ENCODE measurements at regions not wholly inside any gene's neighbourhood (a gene's known extent, or its start where the extent isn't known, plus 50 kb on each side); places are given as distances from the start of the nearest gene placed in this dataset.

DNA sequence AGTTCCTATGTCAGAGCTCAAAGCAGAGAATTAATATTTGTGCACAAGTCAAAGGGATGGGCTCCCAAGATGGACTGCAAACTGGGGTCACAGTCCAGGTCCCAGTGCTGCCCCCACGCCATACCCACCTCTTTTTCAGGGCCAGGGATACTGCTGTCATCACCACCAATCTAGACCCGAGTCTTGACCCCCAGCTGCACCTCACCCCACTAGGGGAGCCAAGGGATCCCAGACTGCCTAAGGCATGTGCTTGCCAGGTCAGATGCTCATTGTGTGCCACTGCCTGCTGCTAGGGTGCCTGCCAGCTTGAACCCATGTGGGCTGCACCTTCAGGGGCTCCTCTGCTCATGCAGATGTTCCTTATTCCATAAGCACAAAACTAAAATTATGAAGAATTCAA is 215.6 kb upstream of the NREP start:
- TF ChIP-seq, protein P1, sequence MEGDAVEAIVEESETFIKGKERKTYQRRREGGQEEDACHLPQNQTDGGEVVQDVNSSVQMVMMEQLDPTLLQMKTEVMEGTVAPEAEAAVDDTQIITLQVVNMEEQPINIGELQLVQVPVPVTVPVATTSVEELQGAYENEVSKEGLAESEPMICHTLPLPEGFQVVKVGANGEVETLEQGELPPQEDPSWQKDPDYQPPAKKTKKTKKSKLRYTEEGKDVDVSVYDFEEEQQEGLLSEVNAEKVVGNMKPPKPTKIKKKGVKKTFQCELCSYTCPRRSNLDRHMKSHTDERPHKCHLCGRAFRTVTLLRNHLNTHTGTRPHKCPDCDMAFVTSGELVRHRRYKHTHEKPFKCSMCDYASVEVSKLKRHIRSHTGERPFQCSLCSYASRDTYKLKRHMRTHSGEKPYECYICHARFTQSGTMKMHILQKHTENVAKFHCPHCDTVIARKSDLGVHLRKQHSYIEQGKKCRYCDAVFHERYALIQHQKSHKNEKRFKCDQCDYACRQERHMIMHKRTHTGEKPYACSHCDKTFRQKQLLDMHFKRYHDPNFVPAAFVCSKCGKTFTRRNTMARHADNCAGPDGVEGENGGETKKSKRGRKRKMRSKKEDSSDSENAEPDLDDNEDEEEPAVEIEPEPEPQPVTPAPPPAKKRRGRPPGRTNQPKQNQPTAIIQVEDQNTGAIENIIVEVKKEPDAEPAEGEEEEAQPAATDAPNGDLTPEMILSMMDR (IDR thresholded peaks at IDR 0.05; ENCODE audit: extremely low read depth in 1 of 2, insufficient read depth in 1 of 2, low read depth in 1 of 2, low read length in 2 of 2): no peak
- no peak for TF ChIP-seq POLR2AphosphoS5 (IDR thresholded peaks at IDR 0.05; ENCODE audit: insufficient read depth, low read depth, low read length)
